NCI-H524 (cell line): ENCODE measurements at regions not wholly inside any gene's neighbourhood (a gene's known extent, or its start where the extent isn't known, plus 50 kb on each side); places are given as distances from the start of the nearest gene placed in this dataset.

Experiments
- DNase-seq, 2 experiments: peaks; one replicate each; lab custom pipeline; 2025; lab: John Stamatoyannopoulos, UW

DNA sequence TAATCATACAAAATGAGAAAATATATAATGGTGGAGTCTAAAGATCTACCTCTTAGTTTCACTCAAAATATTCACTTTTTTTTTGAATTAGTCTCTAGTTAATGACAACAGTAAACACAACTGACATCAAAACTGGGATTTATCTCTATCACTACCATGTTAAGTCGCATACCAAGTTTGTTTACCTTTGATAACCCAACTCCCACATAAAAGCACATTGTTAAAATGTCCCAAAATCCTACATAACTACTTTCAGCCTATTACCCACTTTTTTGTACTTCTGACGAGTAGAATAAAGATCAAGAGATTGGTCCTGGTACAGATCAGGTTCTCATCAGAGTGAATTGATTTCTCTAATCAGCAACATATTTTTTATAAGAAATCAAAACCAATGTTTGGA is 518.5 kb downstream of the EPHA3 start:
- no peak for DNase-seq

DNA sequence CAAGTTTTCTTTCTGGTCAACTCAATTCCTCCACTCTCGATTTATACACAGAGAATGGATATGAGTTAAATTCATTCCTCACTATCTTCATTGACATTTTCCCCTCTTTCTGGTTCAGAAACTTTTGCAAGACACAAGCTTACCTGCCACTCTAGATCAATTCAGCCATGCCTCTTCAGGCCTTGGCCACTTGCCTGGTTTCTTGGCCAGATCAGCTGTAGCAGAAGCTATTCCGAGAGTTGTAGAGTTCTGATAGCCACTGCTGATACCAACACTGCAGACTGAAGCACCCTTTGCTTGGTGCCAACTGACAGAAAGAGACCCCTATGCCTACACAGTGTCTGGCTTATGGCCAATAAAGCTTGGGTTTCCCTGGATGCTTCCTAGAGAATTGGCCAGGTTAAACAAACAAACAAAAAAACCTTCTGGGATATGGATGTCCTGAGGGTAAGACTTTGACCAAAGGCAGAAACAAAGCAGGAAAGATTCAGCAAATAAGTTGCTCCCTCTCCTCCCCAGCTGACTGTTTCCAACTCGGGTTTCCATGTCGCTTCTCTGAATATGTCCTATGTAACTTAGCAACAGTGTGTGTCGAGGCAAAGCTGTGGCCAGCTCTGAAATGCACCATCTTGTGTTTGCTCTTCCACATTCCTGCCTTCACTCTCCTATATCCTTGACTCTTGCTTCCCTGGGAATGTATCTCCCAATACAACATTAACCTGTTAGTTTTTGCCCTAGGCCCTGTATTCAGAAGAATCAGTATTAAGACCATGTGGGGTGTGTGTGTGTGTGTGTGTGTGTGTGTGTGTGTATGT is 521.6 kb downstream of the EPHA3 start:
- DNase-seq = no peak

DNA sequence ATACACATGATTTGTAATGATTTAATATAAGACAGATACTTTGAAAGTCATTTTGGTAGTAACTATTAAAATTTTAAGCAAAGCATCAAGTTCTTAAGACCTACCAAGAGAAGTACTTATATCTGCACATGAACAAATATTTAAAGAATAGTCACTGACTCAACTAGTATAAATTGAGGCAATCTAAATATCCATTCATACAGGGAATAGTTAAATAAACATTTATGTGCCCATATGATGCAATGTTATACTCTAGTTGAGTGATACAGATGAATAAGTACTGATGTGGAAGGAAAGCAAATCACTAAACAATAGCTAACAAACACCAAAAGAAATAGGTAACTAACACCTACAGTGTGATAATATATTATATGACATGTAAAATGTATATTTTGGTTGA is 527.7 kb downstream of the EPHA3 start:
- DNase-seq = no peak

DNA sequence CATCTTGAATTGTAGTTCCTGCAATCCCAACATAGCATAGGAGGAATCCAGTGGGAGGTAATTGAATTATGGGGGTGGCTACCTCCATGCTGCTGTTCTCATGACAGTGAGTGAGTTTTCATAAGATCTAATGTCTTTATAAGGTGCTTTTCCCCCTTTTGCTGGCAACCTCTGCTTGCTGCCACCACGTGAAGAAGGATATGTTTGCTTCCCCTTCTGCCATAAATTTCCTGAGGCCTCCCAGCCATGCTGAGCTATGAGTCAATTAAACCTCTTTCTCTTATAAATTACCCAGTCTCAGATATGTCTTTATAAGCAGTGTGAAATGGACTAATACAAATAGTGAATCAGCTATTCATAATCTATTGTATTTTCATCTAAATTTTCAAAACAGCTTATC is 537.3 kb downstream of the EPHA3 start:
- DNase-seq = no peak

DNA sequence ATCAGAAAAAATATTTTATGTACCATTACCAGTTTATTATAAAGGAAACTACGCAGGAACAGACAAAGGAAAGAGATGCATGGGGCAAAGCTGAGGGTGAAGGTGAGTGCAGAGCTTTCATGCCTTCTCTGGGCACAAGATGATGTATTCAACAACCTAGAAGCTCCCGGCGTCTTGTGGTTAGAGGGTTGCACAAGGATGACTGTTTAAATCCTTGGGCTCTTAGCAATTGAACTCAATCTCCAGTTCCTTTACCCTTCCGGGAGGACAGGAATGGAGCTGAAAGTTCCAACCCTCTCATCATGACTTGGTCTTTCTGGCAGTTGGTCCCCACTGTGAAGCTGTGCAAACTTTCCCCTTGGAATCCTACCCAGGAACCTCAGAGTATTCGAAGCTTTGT is 542.0 kb downstream of the EPHA3 start:
- DNase-seq = no peak

DNA sequence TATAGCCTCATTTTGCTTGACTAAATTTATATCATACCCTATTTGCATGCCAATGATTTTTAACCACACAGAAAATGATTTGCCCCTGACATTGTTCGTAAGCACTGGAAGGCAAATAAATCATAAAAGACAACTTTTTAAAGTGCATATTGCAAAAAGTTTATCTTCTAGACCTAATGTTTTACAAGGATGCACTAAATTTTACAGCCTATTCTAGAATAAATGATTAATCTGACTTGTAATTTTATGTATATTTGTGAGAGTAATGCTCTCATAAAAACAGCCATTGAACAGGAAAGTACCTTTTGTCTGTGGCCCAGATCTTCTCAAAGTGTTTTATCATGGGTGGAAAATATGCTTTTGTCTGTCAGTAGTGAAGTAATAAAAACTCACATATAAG is 546.6 kb downstream of the EPHA3 start:
- DNase-seq = no peak

DNA sequence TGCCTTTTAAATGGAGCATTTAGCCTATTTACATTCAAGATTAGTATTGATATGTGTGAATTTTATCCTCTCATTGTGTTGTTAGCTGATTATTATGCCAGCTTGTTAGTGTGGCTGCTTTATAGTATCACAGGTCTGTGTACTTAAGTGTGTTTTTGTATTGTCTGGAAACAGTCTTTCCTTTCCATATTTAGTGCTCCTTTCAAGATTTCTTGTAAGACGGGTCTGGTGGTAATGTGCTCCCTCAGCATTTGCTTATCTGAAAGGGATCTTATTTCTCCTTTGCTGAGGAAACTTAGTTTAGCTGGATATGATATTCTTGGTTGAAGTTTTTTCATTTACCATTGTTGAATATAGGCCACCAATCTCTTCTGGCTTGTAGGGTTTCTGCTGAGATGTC is 549.0 kb downstream of the EPHA3 start:
- DNase-seq = no peak

DNA sequence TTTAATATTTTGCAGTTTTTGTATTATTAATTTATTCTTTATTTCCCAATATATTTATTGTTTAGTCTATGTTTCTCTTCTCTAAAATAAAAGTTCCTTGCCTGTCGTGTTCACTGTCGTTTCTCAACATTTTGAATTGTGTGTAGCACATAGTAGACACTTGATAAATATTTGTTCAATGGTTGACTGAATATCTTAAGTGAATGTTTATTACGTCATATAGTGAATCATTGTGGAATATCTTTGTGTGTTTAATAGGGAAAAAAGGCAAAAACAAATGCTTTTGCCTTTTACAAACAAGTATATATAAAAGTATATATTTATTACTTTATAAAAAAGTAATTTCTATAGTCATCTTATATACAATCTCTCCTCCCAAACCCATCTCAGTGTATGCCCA is 572.3 kb downstream of the EPHA3 start:
- DNase-seq = no peak

DNA sequence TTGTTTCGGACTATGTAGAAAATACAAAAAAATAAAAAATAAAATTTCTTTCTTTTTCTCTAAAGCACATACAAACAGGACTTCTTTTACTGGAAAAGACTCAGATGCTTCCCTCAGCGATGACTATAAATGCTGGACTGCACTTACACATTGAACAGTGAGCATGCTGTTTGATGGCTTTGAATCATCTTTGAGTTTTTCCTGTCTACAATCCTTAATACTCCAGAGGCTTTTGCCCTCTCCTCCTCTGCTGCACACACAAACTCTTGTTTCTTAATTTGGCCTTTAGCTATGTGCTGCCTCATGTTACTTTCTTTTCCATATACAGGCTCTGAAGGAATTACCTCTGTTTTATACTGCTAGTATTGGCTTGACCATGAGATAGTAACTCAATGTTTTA is 575.1 kb downstream of the EPHA3 start:
- DNase-seq = no peak

DNA sequence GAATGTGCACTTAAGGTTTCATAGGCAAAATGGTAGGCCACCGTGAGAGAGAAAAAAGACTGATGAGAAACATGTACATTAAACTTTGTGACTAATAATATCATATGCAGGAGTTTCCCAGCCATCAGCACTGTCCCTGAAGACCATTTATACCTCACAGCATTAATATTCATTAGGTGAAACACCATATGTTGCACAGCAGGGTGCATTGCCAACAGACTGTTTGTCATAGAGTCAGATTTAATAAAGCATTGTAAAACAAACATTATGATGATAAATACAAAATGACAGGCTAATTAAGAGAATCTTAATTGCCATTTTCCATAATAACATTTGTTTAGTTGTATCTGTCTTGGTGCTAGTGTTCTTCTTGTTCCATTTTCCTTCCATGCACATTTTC is 578.3 kb downstream of the EPHA3 start:
- peak; percentile 63 to 87 for DNase-seq

DNA sequence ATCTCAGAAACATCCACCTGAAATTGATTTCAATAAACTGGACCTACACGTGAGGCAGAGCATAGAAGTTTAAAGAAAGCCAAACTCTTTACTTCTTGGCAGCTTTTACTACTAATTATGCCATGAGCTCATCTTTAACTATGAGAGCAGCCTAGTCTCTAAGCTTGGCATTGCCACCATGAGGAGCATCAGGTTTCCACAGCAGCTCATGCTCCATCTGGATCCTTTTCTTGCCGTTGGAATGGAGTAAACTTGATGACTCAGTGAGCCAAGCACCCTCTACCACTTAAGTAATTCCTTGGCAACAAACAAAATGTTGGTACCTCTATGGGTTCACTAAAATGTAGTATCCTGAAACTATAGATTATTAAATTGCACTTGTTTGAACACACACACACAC is 583.2 kb downstream of the EPHA3 start:
- DNase-seq = peak; percentile 68 to 92

DNA sequence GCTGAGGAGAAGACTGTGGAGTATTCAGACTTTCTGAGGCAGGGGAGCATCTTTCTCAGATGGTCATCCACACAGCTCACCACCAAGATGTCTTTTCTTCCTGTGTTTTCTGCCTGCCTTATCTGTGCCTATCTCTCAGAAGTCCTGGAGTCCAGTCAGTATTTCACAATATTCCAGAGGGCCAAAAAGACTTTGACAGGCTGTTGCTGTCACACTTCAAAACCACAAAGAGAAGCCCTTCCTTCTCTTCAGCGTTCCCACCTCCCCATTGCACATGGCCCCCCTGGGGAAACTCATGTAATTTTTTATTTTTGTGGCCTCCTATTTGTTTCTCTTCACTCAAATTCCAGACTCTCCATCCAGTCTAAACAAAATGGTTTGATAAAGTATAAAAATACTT is 585.2 kb downstream of the EPHA3 start:
- no peak for DNase-seq

DNA sequence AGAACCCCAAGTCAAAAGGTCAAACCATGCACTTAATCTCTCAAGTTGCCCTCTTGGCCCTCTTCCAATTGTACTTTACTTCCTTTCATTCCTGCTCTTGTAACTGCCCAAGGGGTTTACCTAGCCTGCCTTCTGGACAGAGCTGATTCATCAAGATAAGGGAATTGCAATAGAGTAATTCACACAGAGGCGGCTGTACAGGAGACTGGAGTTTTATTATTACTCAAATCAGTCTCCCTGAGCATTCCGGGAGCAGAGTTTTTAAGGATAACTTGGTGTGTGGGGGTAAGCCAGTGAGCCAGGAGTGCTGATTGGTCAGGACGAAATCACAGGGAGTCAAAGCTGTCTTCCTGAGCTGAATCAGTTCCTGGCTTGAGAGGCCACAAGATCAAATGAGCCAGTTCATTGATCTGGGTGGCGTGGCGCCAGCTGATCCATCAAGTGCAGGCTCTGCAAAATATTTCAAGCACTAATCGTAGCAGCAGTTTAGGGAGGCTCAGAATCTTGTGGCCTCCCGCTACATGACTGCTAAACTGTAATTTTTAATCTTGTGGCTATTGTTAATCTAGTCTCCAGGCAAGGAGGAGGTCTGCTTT is 590.0 kb downstream of the EPHA3 start:
- no peak for DNase-seq

DNA sequence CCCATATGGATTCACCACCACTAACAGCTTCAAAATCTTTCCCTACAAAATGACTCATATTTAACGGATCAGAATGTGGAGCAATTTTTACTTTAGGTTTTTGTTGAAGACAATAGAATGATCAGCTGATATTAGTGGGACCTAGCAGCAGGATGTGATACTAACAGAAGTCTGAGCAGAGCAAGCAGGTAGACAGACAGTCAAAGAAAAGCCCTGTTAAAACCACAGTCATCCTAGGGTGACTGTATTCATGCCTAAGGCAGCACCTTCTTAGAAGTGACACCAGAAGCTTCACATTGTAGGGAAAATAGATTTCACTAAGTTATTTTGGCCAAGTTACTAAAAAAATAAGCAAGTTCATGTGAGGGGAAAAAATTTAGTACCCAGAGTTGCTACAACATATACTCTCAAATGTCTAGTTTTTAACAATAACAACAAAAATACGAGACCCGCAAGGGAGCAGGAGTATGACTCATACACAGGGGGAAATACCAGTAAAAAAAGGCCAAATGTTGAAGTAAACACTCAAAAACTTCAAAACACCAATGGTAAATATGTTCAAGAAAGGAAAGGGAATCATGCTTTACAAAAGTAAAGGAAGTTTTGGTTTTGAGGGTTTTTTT is 590.9 kb downstream of the EPHA3 start:
- no peak for DNase-seq

DNA sequence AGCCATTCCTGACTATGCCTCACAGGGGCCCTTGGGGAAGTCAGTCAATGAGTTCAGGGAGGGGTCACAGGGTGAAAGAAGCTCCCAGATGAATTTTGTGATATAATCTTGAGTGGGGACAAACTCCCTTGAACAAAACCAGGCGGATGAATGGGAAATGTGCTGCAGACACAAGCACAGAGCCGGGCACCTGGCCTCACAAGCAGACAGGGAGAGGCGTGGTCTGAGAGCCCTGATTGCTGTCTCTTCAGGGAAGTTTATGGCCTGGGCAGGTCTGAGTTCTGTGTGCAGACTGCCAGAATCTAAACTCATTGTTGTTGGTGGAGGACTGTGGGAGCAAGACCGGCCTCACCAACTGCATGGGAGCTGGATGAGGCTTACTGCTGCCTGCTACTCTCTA is 591.8 kb downstream of the EPHA3 start:
- DNase-seq = no peak

DNA sequence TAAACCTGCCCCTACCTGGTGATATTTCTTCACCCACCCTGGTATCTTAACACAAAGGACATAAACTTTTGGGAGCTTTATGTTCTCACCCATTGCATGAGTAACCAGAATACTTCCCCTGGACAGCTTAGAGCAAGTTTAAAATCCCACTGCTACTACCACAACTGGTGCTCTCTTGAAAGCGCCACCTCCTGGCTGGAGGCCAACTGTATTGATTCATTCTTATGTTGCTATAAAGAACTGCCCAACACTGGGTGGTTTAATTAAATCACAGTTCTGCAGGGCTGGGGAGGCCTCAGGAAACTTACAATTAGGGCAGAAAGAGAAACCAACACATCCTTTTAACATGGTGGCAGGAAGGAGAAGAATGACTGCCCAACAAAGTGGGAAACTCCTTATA is 592.4 kb downstream of the EPHA3 start:
- DNase-seq = no peak

DNA sequence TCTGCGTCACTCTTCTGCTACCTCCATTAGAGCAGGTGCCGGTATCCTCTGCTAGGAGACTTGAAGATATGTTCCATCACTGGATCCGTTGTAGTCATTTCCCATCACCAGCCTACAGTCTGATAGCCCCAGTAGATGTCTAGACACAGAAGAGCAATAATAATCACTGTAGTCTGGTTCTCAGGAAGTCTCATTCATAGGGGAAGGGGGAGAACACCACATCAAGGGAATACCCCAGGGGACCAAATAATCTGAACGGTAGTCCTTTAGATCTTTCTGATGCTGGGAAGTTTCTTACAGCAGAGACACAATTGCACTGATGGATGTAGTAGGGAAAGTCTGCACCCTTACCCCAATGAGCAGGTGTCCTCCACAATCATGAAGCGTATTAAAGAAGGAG is 595.0 kb downstream of the EPHA3 start:
- DNase-seq = no peak

DNA sequence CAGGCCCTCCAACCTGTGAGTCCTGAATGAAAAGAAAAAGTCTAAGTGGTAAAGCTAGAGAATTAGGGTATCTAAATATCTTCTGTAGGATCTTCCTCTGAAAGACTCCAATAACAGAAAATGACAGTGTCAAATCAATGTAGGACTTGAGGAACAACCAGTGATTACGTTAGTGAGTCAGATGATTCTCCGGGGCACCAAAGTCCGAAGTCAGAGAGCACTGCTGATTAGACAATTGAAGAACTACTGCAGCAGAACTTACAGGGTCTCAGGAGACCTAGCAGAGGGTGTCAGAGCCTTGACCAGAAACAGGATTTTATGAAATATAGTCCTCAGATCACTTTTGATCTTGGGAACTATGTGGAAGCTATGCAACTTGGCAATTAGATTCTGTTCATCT is 605.8 kb downstream of the EPHA3 start:
- DNase-seq = no peak

DNA sequence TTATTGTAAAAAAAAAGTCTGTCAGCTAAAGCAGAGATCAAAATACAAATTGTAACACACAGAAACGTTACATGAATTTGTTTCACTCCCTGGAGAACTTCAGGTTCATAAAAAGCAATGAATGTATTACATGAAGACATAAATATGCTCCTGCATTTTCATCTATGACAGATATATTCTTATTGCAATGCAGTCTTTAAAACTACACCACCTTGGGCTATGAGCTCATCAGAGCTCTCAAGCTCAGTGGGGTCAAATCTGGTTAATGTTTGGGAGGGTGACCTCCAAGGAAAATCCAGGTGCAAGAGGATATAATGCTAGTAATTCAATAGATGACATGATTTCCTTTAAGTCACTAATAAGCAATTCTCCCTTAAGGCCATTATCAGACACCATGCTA is 606.8 kb downstream of the EPHA3 start:
- no peak for DNase-seq

DNA sequence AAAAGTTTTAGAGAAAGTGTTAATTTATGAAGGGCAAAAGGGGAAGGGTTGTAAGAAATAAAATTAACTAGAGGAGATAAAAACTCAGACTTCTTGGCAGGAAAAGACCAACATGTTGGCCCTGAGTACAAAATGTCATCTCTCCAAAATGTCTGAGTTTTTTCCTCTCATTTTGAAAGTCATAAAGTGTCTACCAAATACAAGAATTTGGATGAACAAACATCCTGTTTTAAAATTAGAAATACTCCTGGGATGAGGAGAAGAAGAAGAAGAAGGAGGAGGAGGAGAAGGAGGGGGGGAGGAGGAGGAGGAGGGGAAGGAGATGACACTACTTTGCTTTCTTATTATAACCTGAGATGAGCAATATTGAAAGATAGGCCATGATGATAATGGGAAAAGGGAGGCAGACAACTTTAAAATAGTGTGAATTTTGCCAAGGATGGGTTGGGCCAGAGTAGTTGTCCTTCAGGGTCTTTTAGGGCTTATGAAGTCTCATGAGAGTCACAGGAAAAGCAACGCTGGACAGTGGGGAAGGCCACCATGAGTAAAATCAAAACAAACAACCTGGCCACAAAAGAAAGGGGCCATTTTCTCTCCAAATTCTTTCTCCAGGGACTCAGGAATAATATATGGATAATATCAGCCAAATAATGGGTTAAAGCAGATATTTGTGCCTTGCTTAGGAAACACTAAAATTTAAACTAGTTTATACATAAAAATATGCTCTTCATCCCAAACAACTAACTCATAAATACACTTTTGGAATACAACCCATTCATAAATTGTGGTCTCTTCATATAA is 632.9 kb downstream of the EPHA3 start:
- no peak for DNase-seq

DNA sequence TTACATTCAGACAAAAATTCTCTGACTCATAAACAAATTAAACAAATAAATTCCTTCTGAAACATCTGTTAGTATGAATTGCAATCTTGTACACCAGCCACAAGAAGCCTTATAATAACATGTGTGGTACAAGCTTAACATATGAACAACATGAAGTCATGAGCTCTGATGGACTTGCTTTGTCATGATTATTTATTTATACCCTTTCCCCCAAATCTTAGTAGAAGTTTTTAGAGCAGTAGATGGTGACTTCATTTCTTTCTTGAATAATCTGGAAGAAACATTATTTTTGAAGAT is 633.4 kb downstream of the EPHA3 start:
- no peak for DNase-seq

DNA sequence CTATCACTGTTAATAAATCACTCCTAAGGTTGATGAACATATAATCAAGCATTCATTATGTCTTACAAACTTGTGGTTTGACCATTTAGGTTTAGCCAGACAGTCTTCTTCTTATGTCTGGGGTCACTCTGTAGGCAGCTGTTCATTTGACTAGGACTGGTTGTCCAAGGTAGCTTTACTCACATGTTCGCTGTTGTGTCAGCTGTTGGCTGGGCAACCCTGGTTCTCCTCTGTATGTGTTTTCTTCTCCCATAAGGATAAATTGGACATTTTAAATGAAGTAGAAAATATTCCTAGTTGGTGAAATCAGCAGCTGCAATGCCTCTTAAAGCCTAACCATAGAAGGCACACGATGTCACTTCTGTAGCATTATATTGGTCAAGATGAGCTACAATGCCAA is 635.1 kb downstream of the EPHA3 start:
- no peak for DNase-seq
